SKM-1 treated with dmso at 0.1 percent for 144 hours (cell line): ENCODE measurements at regions not wholly inside any gene's neighbourhood (a gene's known extent, or its start where the extent isn't known, plus 50 kb on each side); places are given as distances from the start of the nearest gene placed in this dataset.
"Not testable (repeated sequence)": the region's sequence is repeated elsewhere in the genome, so short reads cannot be mapped to it uniquely, and the experiment has no call there.

Source experiments
- DNase-seq: peaks from one replicate; lab custom pipeline; 2025; ENCODE audit not compliant: unreplicated experiment; lab: John Stamatoyannopoulos, UW

- no peak for DNase-seq
These were observed 58.8 kb downstream of the PPP4R3C start for GRCh38 chrX:27404366-27404765.

DNA sequence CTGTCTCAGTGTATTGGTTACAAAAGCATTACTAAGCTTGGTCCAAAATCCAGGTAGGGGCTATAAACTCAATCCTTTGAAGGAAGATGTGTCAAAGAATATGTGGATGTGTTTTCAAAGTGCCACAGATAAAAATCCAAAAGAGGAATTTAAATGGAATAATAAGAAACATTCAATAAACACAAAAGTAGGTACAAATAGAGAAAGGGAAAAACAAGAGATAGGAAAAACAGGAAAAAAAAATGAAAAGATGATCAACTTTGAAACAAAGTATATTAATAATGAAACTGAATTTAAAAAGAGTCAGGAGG, 64.0 kb downstream of the PPP4R3C start:
- no peak for DNase-seq

DNA sequence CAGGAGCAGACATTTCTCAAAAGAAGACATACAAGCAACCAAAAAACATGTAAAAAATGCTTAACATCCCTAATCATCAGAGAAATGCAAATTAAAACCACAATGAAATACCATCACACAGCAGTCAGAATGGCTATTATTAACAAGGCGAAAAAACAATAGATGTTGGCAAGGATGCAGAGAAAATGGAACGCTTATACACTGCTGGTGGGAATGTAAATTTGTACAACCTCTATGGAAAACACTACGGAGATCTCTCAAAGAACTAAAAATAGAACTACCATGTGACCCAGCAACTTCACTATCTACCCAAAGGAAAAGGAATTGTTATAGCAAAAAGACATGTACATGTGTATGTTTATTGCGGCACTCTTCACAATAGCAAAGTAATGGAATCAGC, 71.5 kb downstream of the PPP4R3C start:
- DNase-seq, result no peak

- DNase-seq, result no peak
These were observed 81.7 kb downstream of the PPP4R3C start for GRCh38 chrX:27381419-27381818.

GRCh38 chrX:27380163-27380845, 82.8 kb downstream of the PPP4R3C start:
- DNase-seq, result no peak

GRCh38 chrX:27354021-27354420, 109.1 kb downstream of the PPP4R3C start:
- DNase-seq, result no peak

- DNase-seq, result no peak
These were observed 112.7 kb downstream of the PPP4R3C start for GRCh38 chrX:27350476-27350875.

GRCh38 chrX:27336466-27337091, 126.6 kb downstream of the PPP4R3C start:
- peak; percentile 43 for DNase-seq

GRCh38 chrX:27321632-27322031, 141.5 kb downstream of the PPP4R3C start:
- no peak for DNase-seq

DNA sequence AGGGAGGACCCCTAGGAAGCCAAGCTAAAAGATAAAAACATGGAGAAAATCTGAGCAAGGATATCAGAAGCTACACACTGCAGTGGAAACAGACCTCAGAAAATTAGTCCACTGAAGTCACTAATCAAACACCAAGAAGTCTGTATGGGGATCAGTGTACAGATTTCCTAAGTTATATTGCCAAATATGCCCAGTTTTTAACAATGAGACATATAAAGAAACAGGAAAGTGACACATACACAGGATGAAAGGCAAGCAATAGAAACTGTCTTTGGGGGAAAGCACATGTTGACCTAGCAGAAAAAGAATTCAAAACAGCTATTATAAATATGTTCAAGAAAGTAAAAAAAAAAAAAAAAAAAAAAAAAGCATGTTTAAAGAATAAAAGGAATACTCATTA, 153.7 kb downstream of the PPP4R3C start:
- DNase-seq, result no peak

GRCh38 chrX:27307546-27307945, 155.6 kb downstream of the PPP4R3C start:
- no peak for DNase-seq

- DNase-seq, result not testable (repeated sequence)
These were observed 170.6 kb downstream of the PPP4R3C start for GRCh38 chrX:27292552-27292951.

DNA sequence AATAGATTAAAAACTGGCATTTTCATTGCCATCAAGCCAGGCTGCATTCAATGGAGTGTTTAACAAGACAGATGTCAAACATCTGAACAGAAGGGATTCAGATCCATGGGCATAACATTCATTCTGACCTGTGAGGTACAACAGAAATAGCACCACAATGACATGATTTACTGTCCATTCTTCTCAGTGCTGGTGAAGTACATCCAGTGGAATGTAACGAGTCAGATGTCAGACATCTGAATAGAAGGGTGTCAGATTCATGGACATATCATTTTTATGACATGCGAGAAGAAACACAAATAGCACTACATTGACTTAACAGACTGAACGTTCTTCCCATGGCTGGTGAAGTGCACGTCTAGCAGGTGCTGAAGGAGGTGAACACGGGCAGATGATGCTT, 186.4 kb downstream of the PPP4R3C start:
- DNase-seq, result no peak

GRCh38 chrX:27254656-27255055, 208.5 kb downstream of the PPP4R3C start:
- peak; percentile 37 for DNase-seq

GRCh38 chrX:27251369-27251768, 211.8 kb downstream of the PPP4R3C start:
- no peak for DNase-seq

GRCh38 chrX:27242581-27242980, 220.6 kb downstream of the PPP4R3C start:
- no peak for DNase-seq

GRCh38 chrX:27241981-27242380, 221.2 kb downstream of the PPP4R3C start:
- DNase-seq, result no peak

DNA sequence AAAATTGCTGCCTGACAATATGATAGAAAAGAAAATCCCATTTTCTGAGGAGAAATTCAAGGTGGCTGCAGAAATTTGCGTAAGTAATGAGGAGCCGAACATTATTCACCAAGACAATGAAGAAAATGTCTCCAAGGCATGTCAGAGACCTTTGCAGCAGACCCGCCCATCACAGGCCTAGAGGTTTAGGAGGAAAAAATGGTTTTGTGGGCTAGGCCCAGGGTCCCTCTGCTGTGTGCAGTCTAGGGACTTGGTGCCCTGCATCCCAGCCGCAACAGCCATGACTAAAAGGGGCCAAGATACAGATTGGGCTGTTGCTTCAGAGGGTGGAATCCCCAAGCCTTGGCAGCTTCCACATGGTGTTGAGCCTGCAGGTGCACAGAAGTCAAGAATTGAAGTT, 223.1 kb downstream of the PPP4R3C start:
- DNase-seq, result not testable (repeated sequence)

DNA sequence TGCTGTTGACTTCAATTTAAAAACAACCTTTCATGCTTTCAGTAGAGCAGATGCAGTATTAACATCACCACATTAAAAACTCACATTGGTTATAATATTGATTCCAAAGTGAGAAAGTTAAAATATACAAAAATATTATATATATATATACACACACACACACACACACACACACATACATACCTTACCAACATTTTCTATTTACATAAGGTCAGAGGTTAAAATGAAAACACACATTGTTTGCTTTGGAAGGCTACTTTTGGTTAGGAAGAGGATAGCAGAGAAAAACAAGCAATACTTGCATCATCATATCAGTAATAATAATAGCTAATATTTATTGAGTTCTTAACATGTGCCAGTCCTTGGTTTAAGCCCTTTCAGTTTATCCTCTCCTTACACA, 226.5 kb downstream of the PPP4R3C start:
- no peak for DNase-seq

DNA sequence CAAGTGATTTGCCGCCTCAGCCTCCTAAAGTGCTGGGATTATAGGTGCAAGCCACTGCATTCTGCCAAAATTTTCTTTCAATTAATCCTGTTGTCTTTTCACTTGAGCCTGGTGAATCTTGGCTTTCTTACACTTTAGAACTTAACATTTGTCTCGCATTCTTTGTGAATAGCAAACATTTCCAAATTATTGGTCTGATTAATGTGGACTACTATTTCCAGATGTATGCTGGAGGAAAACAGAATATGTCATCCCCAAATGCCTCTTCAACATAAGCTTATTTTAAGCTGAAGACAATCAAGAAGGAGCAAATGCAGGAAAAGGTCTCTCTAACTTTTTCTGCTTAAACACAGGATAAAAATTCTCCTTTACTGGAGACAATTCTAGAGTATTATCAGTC, 233.4 kb downstream of the PPP4R3C start:
- DNase-seq, result no peak

DNA sequence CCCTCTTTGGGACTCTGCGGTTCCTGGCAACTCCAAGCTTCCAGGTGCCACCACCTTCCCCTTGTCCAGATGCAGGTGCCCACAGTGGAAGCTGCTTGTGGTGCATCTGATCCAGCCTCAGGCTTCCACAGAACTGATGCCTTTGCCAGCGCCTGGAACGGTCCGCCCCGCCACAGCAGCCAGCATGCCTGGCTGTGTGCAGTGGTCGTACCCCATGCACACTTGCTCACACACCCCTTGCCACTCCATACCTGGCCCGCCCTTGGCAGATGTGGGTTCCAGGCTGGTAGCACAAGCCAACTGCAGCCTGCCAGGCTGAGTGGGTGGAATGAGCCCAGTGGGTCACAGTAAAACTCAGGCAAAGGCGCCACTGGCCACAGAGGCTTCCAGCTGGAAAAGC, 240.5 kb downstream of the PPP4R3C start:
- DNase-seq, result no peak

- DNase-seq, result peak; percentile 21
These were observed 276.5 kb downstream of the PPP4R3C start for GRCh38 chrX:27186671-27187070.

DNA sequence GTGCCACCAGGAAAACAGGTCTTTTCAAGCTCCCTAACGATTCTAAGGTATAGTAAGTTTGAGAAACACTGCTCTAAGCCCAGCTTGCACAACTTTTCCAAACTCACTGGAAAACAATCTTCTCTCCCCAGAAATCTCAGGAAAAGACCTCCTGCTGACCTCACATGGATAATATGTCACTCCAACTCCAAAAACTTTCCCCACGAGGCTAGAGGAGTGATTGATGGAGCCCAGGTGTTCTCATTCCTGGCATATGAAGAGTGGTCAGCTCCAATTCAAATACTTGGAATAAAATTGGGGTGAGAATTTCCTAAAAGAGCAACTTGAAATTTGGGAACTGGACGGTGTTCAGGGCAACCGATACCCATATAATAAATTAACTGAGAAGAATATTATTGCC, 299.9 kb downstream of the PPP4R3C start:
- DNase-seq, result no peak
